ENCODE measurements at regions not wholly inside any gene's neighbourhood (a gene's known extent, or its start where the extent isn't known, plus 50 kb on each side); places are given as distances from the start of the nearest gene placed in this dataset.

GRCh38 chr14:48788771-48789170, 797.4 kb downstream of the RPS29 start:
- DNase-seq (ENCODE audit: low read depth, low spot score), result no peak
- in situ Hi-C loops (cut with HindIII; ENCODE audit: low sequenced_read_pairs), result no loop called here
- no peak overlapping the region for H3K4me3 ChIP-seq (ENCODE audit: low read depth, low read length)
- no peak for TF ChIP-seq CTCF (IDR thresholded peaks at IDR 0.05; ENCODE audit: low read depth, low read length)

GRCh38 chr14:48786498-48786897, 799.7 kb downstream of the RPS29 start:
- no peak for DNase-seq (ENCODE audit: low read depth, low spot score)
- TF ChIP-seq CTCF (IDR thresholded peaks at IDR 0.05; ENCODE audit: low read depth, low read length), result no peak
- no peak overlapping the region for H3K4me3 ChIP-seq (ENCODE audit: low read depth, low read length)
- in situ Hi-C loops (cut with HindIII; ENCODE audit: low sequenced_read_pairs), result no loop called here

GRCh38 chr14:48771717-48772116, 814.5 kb downstream of the RPS29 start:
- in situ Hi-C loops (cut with HindIII; ENCODE audit: low sequenced_read_pairs), result no loop called here
- DNase-seq (ENCODE audit: low read depth, low spot score), result no peak
- H3K4me3 ChIP-seq (ENCODE audit: low read depth, low read length), result no peak overlapping the region
- TF ChIP-seq CTCF (IDR thresholded peaks at IDR 0.05; ENCODE audit: low read depth, low read length), result no peak

GRCh38 chr14:48751293-48751692, 834.9 kb downstream of the RPS29 start:
- DNase-seq (ENCODE audit: low read depth, low spot score), result no peak
- in situ Hi-C loops (cut with HindIII; ENCODE audit: low sequenced_read_pairs), result no loop called here
- no peak overlapping the region for H3K4me3 ChIP-seq (ENCODE audit: low read depth, low read length)
- TF ChIP-seq CTCF (IDR thresholded peaks at IDR 0.05; ENCODE audit: low read depth, low read length), result no peak

- H3K4me3 ChIP-seq (ENCODE audit: low read depth, low read length), result no peak overlapping the region
- TF ChIP-seq CTCF (IDR thresholded peaks at IDR 0.05; ENCODE audit: low read depth, low read length), result no peak
- DNase-seq (ENCODE audit: low read depth, low spot score), result no peak
- in situ Hi-C loops (cut with HindIII; ENCODE audit: low sequenced_read_pairs), result no loop called here
Measured at GRCh38 chr14:48748151-48748675, 838.0 kb downstream of the RPS29 start.

- TF ChIP-seq CTCF (IDR thresholded peaks at IDR 0.05; ENCODE audit: low read depth, low read length), result no peak
- H3K4me3 ChIP-seq (ENCODE audit: low read depth, low read length), result no peak overlapping the region
- DNase-seq (ENCODE audit: low read depth, low spot score), result no peak
- in situ Hi-C loops (cut with HindIII; ENCODE audit: low sequenced_read_pairs), result no loop called here
Measured at GRCh38 chr14:48747561-48748089, 838.6 kb downstream of the RPS29 start.
